ENCODE measurements at regions not wholly inside any gene's neighbourhood (a gene's known extent, or its start where the extent isn't known, plus 50 kb on each side); places are given as distances from the start of the nearest gene placed in this dataset.

GRCh38 chr1:70573317-70573843 lies 162.3 kb downstream of the CTH start:
- Histone ChIP-seq H3K4me1 (replicated peaks in 1 of 2) (no peaks in the 10 kb centered on the region), H3K27ac (no peak overlapping the region), H3K9me3 (replicated peaks in 1 of 3) (no peaks in the 10 kb centered on the region), H3K27me3 (no peaks in the 10 kb centered on the region), H3K36me3 (replicated peaks in 1 of 2) (no peaks in the 10 kb centered on the region), H3K4me3 (no peak overlapping the region)
- TF ChIP-seq POLR2A (IDR thresholded peaks at IDR 0.05) (no peak), CTCF (IDR thresholded peaks at IDR 0.05) (no peak)
- DNase-seq, result no peak
- intact Hi-C loops (cut with DNase I), result no loop called here
- 83 to 98% (median 91%) methylated on average over 2 of the region's 2 CpGs for WGBS, 4 donors

GRCh38 chr1:70581661-70582060 lies 170.6 kb downstream of the CTH start:
- intact Hi-C loops (cut with DNase I), result no loop called here
- no peak overlapping the region for H3K27ac ChIP-seq
- no peaks in the 10 kb centered on the region for H3K4me1 ChIP-seq (replicated peaks in 1 of 2)
- no peak overlapping the region for H3K4me3 ChIP-seq
- H3K9me3 ChIP-seq (replicated peaks in 1 of 3), result no peaks in the 10 kb centered on the region
- TF ChIP-seq POLR2A (IDR thresholded peaks at IDR 0.05) (no peak), CTCF (IDR thresholded peaks at IDR 0.05) (no peak)
- DNase-seq, result no peak
- no peaks in the 10 kb centered on the region for H3K27me3 ChIP-seq
- H3K36me3 ChIP-seq (replicated peaks in 1 of 2), result no peaks in the 10 kb centered on the region

DNA sequence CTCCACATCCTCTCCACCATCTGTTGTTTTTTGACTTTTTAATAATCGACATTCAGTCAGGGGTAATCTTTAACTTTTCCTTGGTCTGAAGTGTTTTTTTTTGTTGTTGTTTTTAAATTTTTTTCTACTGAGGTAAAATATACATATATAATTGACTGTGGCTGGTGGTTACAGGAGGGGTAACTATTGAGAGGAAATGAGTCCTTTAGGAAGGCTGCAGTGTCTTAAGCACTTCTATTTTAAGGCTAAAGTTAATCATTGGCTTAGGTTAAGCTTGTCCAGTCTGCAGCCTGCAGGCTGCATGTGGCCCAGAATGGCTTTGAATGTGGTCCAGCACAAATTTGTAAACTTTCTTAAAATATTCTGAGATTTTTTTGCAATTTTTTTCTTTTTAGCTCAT lies 172.5 kb downstream of the CTH start:
- WGBS, 4 donors, result 84 to 92% (median 89%) methylated on average over 1 of the region's 1 CpG
- Histone ChIP-seq H3K4me3 (no peak overlapping the region), H3K4me1 (replicated peaks in 1 of 2) (no peaks in the 10 kb centered on the region), H3K27ac (no peak overlapping the region), H3K9me3 (replicated peaks in 1 of 3) (no peaks in the 10 kb centered on the region), H3K36me3 (replicated peaks in 1 of 2) (no peaks in the 10 kb centered on the region), H3K27me3 (no peaks in the 10 kb centered on the region)
- no peak for TF ChIP-seq CTCF (IDR thresholded peaks at IDR 0.05)
- TF ChIP-seq POLR2A (IDR thresholded peaks at IDR 0.05), result no peak
- DNase-seq, result no peak
- intact Hi-C loops (cut with DNase I), result no loop called here

DNA sequence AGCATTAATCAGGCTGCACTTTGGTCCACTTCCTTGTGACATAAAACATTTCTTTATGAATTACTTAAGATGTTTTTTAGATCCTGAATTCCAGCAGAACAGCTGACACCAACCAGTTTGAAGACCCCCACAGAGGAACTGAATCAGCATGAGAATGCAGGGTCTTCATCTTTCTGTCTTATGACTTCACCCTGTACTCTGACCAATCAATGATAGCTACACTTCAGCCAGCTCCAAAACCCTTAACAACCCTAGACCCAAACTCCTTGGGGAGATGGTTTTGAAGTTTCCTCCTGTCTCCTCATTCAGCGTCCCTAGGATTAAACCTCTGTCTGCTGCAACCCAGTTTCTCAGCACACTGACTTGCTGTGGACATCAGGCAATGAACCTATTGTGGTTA lies 175.0 kb downstream of the CTH start:
- no peaks in the 10 kb centered on the region for H3K9me3 ChIP-seq (replicated peaks in 1 of 3)
- H3K4me1 ChIP-seq (replicated peaks in 1 of 2), result no peaks in the 10 kb centered on the region
- WGBS, 4 donors, result 61 to 73% (median 69%) methylated on average over 1 of the region's 1 CpG
- DNase-seq, result no peak
- H3K36me3 ChIP-seq (replicated peaks in 1 of 2), result no peaks in the 10 kb centered on the region
- no peak overlapping the region for H3K4me3 ChIP-seq
- TF ChIP-seq POLR2A (IDR thresholded peaks at IDR 0.05) (no peak), CTCF (IDR thresholded peaks at IDR 0.05) (no peak)
- H3K27me3 ChIP-seq, result no peaks in the 10 kb centered on the region
- no peak overlapping the region for H3K27ac ChIP-seq
- intact Hi-C loops (cut with DNase I), result no loop called here

Data from adrenal gland (tissue), 9 donors.